GM18508 (cell line): ENCODE measurements at regions not wholly inside any gene's neighbourhood (a gene's known extent, or its start where the extent isn't known, plus 50 kb on each side); places are given as distances from the start of the nearest gene placed in this dataset.
"Not testable (repeated sequence)": the region's sequence is repeated elsewhere in the genome, so short reads cannot be mapped to it uniquely, and the experiment has no call there.

Experiments used
- ATAC-seq: cut with Tn5 transposase; IDR thresholded peaks from one replicate; pipeline ENCODE4 v1.9.1; 2021; ENCODE audit warnings: moderate number of reproducible peaks; ENCODE audit not compliant: insufficient read depth, unreplicated experiment

GRCh38 chr3:146701246-146701645, 96.1 kb upstream of the PLSCR5 start:
- no peak for ATAC-seq

GRCh38 chr3:146700025-146700424, 94.9 kb upstream of the PLSCR5 start:
- not testable (repeated sequence) for ATAC-seq

GRCh38 chr3:146692254-146692653, 87.1 kb upstream of the PLSCR5 start:
- no peak for ATAC-seq

- no peak for ATAC-seq
These were observed 80.1 kb upstream of the PLSCR5 start for GRCh38 chr3:146685050-146685814.

GRCh38 chr3:146682171-146682570, 77.0 kb upstream of the PLSCR5 start:
- no peak for ATAC-seq

- no peak for ATAC-seq
These were observed 75.5 kb upstream of the PLSCR5 start for GRCh38 chr3:146680617-146681016.

GRCh38 chr3:146679995-146680394, 74.8 kb upstream of the PLSCR5 start:
- no peak for ATAC-seq

- ATAC-seq, result no peak
These were observed 74.0 kb upstream of the PLSCR5 start for GRCh38 chr3:146679191-146679590.

- no peak for ATAC-seq
These were observed 67.8 kb upstream of the PLSCR5 start for GRCh38 chr3:146672941-146673340.

GRCh38 chr3:146664403-146664802, 59.3 kb upstream of the PLSCR5 start:
- no peak for ATAC-seq

- ATAC-seq, result no peak
These were observed 53.7 kb upstream of the PLSCR5 start for GRCh38 chr3:146658841-146659240.

- ATAC-seq, result no peak
These were observed 50.3 kb upstream of the PLSCR5 start for GRCh38 chr3:146655333-146655996.
